ENCODE measurements at regions not wholly inside any gene's neighbourhood (a gene's known extent, or its start where the extent isn't known, plus 50 kb on each side); places are given as distances from the start of the nearest gene placed in this dataset.

- no peak overlapping the region for H3K9ac ChIP-seq (replicated peaks in 1 of 4; ENCODE audit: extremely low read depth in 1 of 4, low read depth in 3 of 4, low read length in 3 of 4)
- H3K18ac ChIP-seq (ENCODE audit: extremely low read depth, low read length) = no peak overlapping the region
- H3K4ac ChIP-seq (replicated peaks; ENCODE audit: insufficient read length, low read depth, low read length) = no peak overlapping the region
- no peak overlapping the region for H2BK5ac ChIP-seq (ENCODE audit: low read depth, low read length)
- FAIRE-seq = no peak
- WGBS, 2 experiments (ENCODE audit: extremely low coverage in 1 of 2, insufficient coverage in 1 of 2, insufficient read length in 1 of 2, insufficient replicate concordance in 2 of 2, low coverage in 1 of 2, low lambda C conversion rate in 2 of 2, missing lambda C conversion rate in 1 of 2) = 92% methylated on average over 1 of the region's 1 CpG; no CpG with 5 or more reads in 1 of the 2 experiments
- POLR2A ChIA-PET (ENCODE audit: partially characterized antibody) = no interaction called here
- H3K27me3 ChIP-seq (replicated peaks in 1 of 4; ENCODE audit: control insufficient read depth in 3 of 4, extremely low read depth in 1 of 4, insufficient read depth in 3 of 4, low read length in 3 of 4) = no peaks in the 10 kb centered on the region
- no peak for DNase-seq (ENCODE audit: low read depth in 1 of 2, low spot score in 2 of 2)
- H3K79me2 ChIP-seq (ENCODE audit: control insufficient read depth in 1 of 2, insufficient read depth in 2 of 2, low read length in 2 of 2) = no peaks in the 10 kb centered on the region
- H4K5ac ChIP-seq (ENCODE audit: insufficient read length, low read depth, low read length) = no peak overlapping the region
- no peak overlapping the region for H3K23ac ChIP-seq (ENCODE audit: insufficient read length)
- no peak overlapping the region for H3K56ac ChIP-seq (replicated peaks; ENCODE audit: insufficient read length, low read depth, low read length)
- H3K27ac ChIP-seq (ENCODE audit: low read depth, low read length) = no peak overlapping the region
- H3K23me2 ChIP-seq (ENCODE audit: low read depth, low read length) = no peaks in the 10 kb centered on the region
- no peak overlapping the region for H4K91ac ChIP-seq (replicated peaks; ENCODE audit: insufficient read length, low read length)
- no peaks in the 10 kb centered on the region for H3K79me1 ChIP-seq (ENCODE audit: low read depth, low read length)
- H3K4me1 ChIP-seq (replicated peaks in 1 of 4; ENCODE audit: control insufficient read depth in 3 of 4, insufficient read depth in 4 of 4, low read length in 3 of 4) = no peaks in the 10 kb centered on the region
- H4K20me1 ChIP-seq (replicated peaks in 1 of 2; ENCODE audit: control insufficient read depth in 1 of 2, insufficient read depth in 2 of 2, low read length in 2 of 2) = no peaks in the 10 kb centered on the region
- no peak overlapping the region for H2AK5ac ChIP-seq (ENCODE audit: low read depth, low read length)
- H2BK15ac ChIP-seq (ENCODE audit: low read length) = no peak overlapping the region
- no peak overlapping the region for H2BK120ac ChIP-seq (replicated peaks; ENCODE audit: low read depth, low read length)
- TF ChIP-seq GABPA (IDR thresholded peaks at IDR 0.05; ENCODE audit: borderline replicate concordance, insufficient read depth, low read length) = no peak
- TF ChIP-seq EZH2 (IDR thresholded peaks at IDR 0.05; ENCODE audit: low read depth, low read length, severe bottlenecking) = no peak
- TF ChIP-seq JUND (IDR thresholded peaks at IDR 0.05; ENCODE audit: low read length) = no peak
- TF ChIP-seq GTF2F1 (IDR thresholded peaks at IDR 0.05; ENCODE audit: borderline replicate concordance, low read depth, low read length) = no peak
- no peak for TF ChIP-seq FOSL1 (IDR thresholded peaks at IDR 0.05; ENCODE audit: insufficient read depth, low read depth, low read length)
- TF ChIP-seq CBX8 (IDR thresholded peaks at IDR 0.05; ENCODE audit: borderline replicate concordance, low read depth, low read length) = no peak
- no peak for TF ChIP-seq SIX5 (IDR thresholded peaks at IDR 0.05; ENCODE audit: low read depth, low read length)
- no peak for TF ChIP-seq POLR2A (IDR thresholded peaks at IDR 0.05; ENCODE audit: control extremely low read depth in 1 of 2, low read depth in 2 of 2, low read length in 2 of 2)
- no peak for TF ChIP-seq SAP30 (IDR thresholded peaks at IDR 0.05; ENCODE audit: insufficient read depth, insufficient replicate concordance, low read length)
- TF ChIP-seq EP300 (IDR thresholded peaks at IDR 0.05; ENCODE audit: borderline replicate concordance in 1 of 2, low read depth in 2 of 2, low read length in 2 of 2) = no peak
- TF ChIP-seq SP1 (IDR thresholded peaks at IDR 0.05; ENCODE audit: low read depth, low read length) = no peak
- no peak for TF ChIP-seq CTCF (IDR thresholded peaks at IDR 0.05; ENCODE audit: control extremely low read depth in 1 of 3, insufficient read depth in 1 of 3, low read depth in 1 of 3, low read length in 3 of 3)
- no peak overlapping the region for H2BK12ac ChIP-seq (ENCODE audit: low read depth, low read length)
- no peaks in the 10 kb centered on the region for H3K9me3 ChIP-seq (ENCODE audit: insufficient read depth in 2 of 2, low read depth in 1 of 2, low read length in 1 of 2)
- H4K8ac ChIP-seq (ENCODE audit: extremely low read depth, insufficient read depth, low read length) = no peak overlapping the region
- CTCF ChIA-PET (ENCODE audit: partially characterized antibody) = interaction anchor here (0.7 to 1.4 kb wide), 2 partner anchors 55 to 1523 kb away, joined by 3 read pairs; no protein-coding TSS in a partner anchor
- no peak overlapping the region for H2AFZ ChIP-seq (ENCODE audit: low read length)
- H2BK20ac ChIP-seq (ENCODE audit: low read length) = no peak overlapping the region
- no peak overlapping the region for H3K4me2 ChIP-seq (ENCODE audit: insufficient read depth in 1 of 2, low read depth in 2 of 2, low read length in 2 of 2)
- H3K14ac ChIP-seq (ENCODE audit: insufficient read length) = no peak overlapping the region
- H3K36me3 ChIP-seq (ENCODE audit: control insufficient read depth in 2 of 4, insufficient read depth in 4 of 4, low read length in 3 of 4) = no peaks in the 10 kb centered on the region
- no peak overlapping the region for H3K4me3 ChIP-seq (ENCODE audit: extremely low read depth in 1 of 4, insufficient read depth in 2 of 4, low read depth in 3 of 4, low read length in 4 of 4)
Observed at GRCh38 chr4:60019946-60020345, 1180.2 kb upstream of the ADGRL3 start.
